ENCODE measurements at regions not wholly inside any gene's neighbourhood (a gene's known extent, or its start where the extent isn't known, plus 50 kb on each side); places are given as distances from the start of the nearest gene placed in this dataset.
A peak's percentile ranks its signal among the peaks of the same experiment; 100 is the strongest.
"Not testable (repeated sequence)": the region's sequence is repeated elsewhere in the genome, so short reads cannot be mapped to it uniquely, and the experiment has no call there.

DNA sequence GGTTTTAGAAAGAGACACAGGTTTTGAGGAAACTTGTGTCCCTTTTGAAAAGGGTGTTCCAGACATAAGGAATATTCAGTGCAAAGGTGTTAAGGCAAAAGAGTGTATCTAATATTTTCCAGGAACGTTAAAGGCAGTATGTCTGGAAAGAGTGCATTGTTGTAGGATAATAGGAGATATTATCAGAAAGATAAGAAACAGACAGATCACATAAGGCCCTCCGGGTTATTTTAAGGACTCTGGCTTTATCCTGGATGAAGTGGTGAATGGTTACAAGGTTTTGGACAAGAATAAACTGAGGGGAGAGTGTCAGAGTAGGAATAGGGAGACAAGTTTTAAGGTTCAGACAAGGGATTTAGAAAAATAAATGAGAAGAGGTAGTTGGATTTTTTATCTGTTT lies 493.7 kb upstream of the GRM7 start:
- Mint-ChIP-seq H3K27me3 (no peaks in the 10 kb centered on the region), H3K27ac (no peak overlapping the region), H3K9me3 (peaks cover 11 to 26% of the 10 kb centered on the region in 2 donors), H3K4me3 (no peak overlapping the region), H3K4me1 (no peaks in the 10 kb centered on the region)
- ATAC-seq, result no peak
- DNase-seq, result no peak

DNA sequence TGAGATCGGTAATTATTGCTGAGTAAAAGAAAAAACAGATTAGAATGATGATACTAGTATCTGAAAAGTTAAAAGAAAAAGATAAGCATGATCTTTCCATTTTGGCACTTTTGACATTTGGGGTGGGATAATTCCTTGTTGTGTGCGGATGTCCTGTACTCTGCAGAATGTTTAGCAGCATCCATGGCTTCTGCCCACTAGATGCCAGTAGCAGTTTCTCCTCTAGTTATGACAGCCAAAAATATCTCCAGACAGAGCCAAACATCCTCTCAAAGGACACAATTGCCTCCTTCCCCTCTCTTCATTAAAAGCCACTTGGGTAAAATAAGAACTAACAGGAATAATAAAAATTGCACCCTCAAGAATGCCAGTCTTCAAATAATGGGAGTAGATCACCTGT lies 468.8 kb upstream of the GRM7 start:
- no peaks in the 10 kb centered on the region for H3K27me3 Mint-ChIP-seq
- no peaks in the 10 kb centered on the region for H3K4me1 Mint-ChIP-seq
- no peak overlapping the region for H3K4me3 Mint-ChIP-seq
- H3K27ac Mint-ChIP-seq, result no peak overlapping the region
- no peaks in the 10 kb centered on the region for H3K9me3 Mint-ChIP-seq
- no peak for ATAC-seq
- no peak for DNase-seq

DNA sequence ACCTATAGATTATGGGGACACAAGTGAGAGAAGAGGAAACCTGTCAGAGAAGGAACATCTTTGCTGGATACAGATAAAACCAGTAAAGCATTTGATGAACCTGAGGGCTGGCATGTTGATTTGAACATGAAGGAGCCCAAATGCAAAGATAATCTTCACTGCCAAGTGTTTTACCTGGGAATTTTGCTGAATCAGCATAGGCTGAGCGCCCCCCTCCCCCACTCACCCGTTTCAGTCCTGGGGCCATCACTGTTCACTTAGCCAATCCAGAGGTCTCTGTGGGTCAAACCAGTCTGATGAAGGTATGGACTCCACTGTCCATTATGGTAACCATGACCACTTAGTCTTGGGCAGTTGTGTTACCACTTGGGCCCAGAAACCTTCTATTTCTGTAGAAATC lies 466.0 kb upstream of the GRM7 start:
- no peaks in the 10 kb centered on the region for H3K9me3 Mint-ChIP-seq
- no peak overlapping the region for H3K27ac Mint-ChIP-seq
- H3K4me3 Mint-ChIP-seq, result no peak overlapping the region
- DNase-seq (no peak), ATAC-seq (no peak)
- H3K27me3 Mint-ChIP-seq, result no peaks in the 10 kb centered on the region
- no peaks in the 10 kb centered on the region for H3K4me1 Mint-ChIP-seq

DNA sequence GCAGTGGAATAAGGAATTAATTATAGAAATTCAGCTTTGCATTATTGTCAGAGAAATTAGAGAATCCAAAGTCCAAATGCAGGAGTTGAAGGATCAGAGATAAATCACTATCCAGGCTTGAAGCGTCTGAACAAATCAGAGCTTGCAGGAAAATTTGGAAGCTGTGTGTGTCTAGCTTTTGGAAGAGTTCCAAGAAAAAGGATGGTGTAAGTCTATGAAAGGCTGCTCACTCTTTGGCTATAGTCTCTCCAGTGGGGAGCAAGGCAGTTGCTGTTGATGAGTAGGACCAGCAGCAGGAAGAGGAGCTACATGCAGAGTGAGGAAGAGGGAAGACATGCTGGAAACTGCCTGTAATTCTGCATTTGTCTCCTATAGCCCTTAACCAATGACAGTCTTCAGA lies 464.3 kb upstream of the GRM7 start:
- Mint-ChIP-seq H3K4me3 (no peak overlapping the region), H3K27me3 (no peaks in the 10 kb centered on the region), H3K9me3 (no peaks in the 10 kb centered on the region), H3K27ac (no peak overlapping the region), H3K4me1 (no peaks in the 10 kb centered on the region)
- no peak for DNase-seq
- ATAC-seq, result no peak

DNA sequence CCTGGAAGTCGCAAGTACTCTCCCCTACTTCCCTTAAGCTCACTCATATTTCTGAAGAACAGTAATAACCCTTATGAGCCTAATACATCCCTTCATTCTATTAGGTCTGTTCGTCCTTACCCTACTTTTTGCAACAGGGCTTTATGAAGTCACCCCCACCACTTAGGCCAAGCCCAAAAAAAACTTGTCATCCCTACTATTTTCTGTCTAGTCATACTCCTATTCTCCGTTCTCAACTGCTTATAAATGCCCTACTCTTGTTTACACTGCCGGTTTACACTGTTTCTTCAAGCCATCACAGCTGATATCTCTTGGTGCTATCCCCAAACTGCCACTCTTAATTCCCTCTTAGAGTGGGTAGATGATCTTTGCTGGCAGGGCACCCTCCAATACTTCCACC lies 458.2 kb upstream of the GRM7 start:
- not testable (repeated sequence) for H3K27ac Mint-ChIP-seq, DNase-seq, H3K27me3 Mint-ChIP-seq, H3K4me3 Mint-ChIP-seq, ATAC-seq, H3K4me1 Mint-ChIP-seq
- H3K9me3 Mint-ChIP-seq, result peaks cover 4 to 12% of the 10 kb centered on the region in 2 donors

DNA sequence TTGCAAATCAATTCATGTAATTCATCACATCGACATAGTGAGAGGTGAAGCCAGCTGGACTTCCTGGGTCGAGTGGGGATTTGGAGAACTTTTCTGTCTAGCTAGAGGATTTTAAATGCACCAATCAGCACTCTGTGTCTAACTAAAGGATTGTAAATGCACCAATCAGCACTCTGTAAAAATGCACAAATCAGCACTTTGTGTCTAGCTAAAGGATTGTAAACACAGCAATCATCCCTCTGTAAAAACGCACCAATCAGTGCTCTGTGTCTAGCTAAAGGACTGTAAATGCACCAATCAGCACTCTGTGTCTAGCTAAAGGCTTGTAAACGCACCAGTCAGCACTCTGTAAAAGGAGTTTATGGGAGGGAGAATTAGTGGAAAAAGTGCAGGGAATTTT lies 454.0 kb upstream of the GRM7 start:
- not testable (repeated sequence) for H3K4me3 Mint-ChIP-seq, H3K27ac Mint-ChIP-seq, DNase-seq, ATAC-seq, H3K4me1 Mint-ChIP-seq, H3K27me3 Mint-ChIP-seq
- H3K9me3 Mint-ChIP-seq, result peaks cover 4 to 12% of the 10 kb centered on the region in 2 donors

DNA sequence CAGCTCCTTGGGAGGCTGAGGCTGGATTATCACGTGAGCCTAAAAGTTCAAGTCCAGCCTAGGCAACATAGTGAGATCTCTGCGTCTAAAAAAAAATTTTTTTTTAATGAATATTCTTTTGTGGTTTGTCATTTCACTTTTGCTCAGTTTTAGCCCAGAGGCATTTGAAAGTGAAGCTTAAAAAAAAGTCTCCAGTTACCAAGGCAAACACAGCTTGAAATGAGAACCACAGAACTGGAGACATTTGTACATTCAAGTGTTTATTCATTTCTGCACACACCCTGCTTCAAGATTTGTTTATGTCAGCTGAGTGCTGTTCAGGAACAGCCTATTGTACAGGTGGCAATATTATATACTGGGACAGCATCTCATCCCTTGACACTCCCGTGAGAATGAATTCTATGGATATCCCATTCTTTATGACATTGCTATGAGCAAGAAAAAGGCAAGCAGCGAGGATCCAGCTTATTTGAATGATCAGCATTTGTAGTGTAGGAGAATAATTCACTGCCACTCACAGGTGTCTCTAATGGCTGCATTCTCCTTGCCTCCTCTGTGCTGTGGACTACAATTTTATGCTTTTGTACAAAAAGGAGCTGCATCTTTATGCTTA lies 444.8 kb upstream of the GRM7 start:
- no peak for DNase-seq
- H3K9me3 Mint-ChIP-seq, result peaks cover 0 to 4% of the 10 kb centered on the region in 2 donors
- no peaks in the 10 kb centered on the region for H3K4me1 Mint-ChIP-seq
- H3K4me3 Mint-ChIP-seq, result no peak overlapping the region
- ATAC-seq, result no peak
- H3K27ac Mint-ChIP-seq, result no peak overlapping the region
- H3K27me3 Mint-ChIP-seq, result no peaks in the 10 kb centered on the region

DNA sequence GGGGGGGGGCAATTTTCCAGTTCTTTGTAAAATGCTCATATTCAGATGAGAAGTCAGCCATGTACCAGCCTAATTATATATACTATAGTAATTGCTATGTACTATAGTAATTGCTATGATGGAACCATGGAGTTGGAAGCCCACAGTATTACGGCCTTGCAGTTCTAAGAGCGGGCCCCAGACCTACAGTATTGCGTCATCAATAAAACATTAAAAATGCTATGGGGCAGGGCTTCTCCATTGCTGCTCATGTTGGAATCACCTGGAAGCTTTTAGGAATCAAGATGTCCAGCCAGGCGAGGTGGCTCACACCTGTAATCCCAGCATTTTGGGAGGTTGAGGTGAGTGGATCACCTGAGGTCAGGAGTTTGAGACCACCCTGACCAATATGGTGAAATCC lies 443.7 kb upstream of the GRM7 start:
- no peak for ATAC-seq
- Mint-ChIP-seq H3K27me3 (no peaks in the 10 kb centered on the region), H3K9me3 (peaks cover 0 to 4% of the 10 kb centered on the region in 2 donors), H3K4me1 (no peaks in the 10 kb centered on the region), H3K4me3 (no peak overlapping the region), H3K27ac (no peak overlapping the region)
- DNase-seq, result no peak

DNA sequence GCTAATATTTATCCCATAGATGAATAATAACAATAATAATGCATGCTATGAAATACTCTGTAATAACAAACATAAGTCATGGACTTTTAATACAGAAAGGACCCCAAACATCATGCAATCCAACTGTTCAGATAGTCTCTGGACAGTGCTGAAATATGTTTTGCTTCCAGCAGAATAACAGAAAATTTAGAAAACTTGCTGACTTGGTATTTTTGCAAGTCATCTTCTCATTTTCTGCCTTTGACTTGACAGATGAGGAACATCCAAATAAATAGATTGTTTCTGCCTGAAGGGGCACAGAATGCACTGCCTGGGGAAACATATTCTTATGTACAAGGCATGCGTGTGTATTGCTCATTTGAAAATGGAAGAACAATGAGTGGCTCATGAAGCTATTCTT lies 442.4 kb upstream of the GRM7 start:
- no peak for ATAC-seq
- Mint-ChIP-seq H3K27me3 (no peaks in the 10 kb centered on the region), H3K4me1 (no peaks in the 10 kb centered on the region), H3K4me3 (no peak overlapping the region), H3K9me3 (peaks cover 4 to 7% of the 10 kb centered on the region in 2 donors), H3K27ac (no peak overlapping the region)
- DNase-seq, result no peak

DNA sequence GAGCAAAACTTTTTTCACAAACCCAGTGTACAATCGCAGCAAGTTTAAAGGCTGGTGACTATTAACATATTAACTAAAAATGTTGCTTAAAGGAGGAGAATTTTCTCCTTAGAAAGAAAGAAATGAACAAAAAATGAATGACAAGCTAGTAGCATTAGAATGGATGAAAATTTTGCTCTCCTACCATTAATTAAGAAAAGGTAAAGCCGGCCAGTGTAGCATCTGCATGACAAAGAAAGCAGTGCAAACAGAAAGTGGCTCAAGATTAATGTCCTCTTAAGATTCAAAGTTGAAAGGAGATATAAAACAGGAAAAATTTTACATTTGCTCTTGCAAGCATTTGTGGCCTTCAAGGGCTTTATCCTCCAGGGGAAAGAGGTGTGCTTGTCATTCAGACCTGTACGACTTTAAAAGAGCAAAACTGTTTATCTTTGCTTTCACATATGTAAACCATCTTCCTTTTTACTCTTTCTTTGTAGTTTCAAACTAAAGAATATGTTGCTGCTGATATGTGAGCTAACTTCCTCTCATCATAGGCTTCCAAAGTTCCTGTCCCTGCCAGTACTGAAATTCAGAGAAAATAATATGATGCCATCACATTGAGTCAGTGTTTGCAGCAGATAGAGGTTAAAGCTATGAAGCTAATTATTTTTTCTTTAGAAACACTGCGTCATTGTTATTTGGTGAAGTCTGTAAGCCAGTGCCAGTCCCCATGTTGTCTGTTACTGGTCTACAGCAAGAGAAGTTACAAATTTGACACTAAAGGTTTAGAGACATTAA lies 439.1 kb upstream of the GRM7 start:
- ATAC-seq, result no peak
- H3K9me3 Mint-ChIP-seq, result peaks cover 6 to 31% of the 10 kb centered on the region in 2 donors
- H3K4me3 Mint-ChIP-seq, result no peak overlapping the region
- no peaks in the 10 kb centered on the region for H3K27me3 Mint-ChIP-seq
- H3K4me1 Mint-ChIP-seq, result no peaks in the 10 kb centered on the region
- DNase-seq, result no peak
- H3K27ac Mint-ChIP-seq, result no peak overlapping the region

DNA sequence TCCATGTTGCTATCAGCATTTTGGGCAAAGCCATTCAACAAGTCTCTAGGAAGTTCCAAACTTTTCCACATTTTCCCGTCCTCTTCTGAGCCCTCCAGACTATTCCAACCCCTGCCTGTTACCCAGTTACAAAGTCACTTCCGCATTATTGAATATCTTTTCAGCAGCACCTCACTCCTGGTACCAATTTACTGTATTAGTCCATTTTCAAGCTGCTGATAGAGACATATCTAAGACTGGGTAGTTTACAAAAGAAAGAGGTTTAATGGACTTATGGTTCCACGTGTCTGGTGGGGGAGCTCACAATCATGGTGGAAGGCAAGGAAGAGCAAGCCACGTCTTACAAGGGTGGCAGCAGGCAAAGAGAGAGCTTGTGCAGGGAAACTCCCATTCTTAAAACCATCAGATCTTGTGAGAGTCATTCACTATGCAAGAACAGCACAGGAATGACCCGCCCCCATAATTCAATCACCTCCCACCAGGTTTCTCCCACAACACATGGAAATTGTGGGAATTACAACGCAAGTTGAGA lies 435.6 kb upstream of the GRM7 start:
- Mint-ChIP-seq H3K27me3 (no peaks in the 10 kb centered on the region), H3K4me1 (no peaks in the 10 kb centered on the region), H3K27ac (peak overlapping the region in 1 of 2 donors; percentile 28), H3K4me3 (no peak overlapping the region), H3K9me3 (peaks cover 6 to 38% of the 10 kb centered on the region in 2 donors)
- no peak for ATAC-seq
- DNase-seq, result no peak

DNA sequence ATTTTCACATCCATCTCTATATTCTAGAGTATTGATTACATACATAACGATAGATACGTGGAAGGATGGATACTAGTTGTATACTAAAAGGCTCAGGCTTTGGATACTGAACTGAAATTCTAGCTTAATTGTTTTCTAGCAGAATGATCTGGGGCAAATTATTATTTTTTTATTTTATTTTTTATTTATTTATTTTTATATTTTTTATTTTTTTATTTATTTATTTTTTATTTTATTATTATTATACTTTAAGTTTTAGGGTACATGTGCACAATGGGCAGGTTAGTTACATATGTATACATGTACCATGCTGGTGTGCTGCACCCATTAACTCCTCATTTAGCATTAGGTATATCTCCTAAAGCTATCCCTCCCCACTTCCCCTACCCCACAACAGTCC lies 432.6 kb upstream of the GRM7 start:
- not testable (repeated sequence) for ATAC-seq, H3K4me3 Mint-ChIP-seq, H3K4me1 Mint-ChIP-seq, DNase-seq, H3K27ac Mint-ChIP-seq, H3K27me3 Mint-ChIP-seq
- H3K9me3 Mint-ChIP-seq, result peaks cover 6 to 33% of the 10 kb centered on the region in 2 donors

DNA sequence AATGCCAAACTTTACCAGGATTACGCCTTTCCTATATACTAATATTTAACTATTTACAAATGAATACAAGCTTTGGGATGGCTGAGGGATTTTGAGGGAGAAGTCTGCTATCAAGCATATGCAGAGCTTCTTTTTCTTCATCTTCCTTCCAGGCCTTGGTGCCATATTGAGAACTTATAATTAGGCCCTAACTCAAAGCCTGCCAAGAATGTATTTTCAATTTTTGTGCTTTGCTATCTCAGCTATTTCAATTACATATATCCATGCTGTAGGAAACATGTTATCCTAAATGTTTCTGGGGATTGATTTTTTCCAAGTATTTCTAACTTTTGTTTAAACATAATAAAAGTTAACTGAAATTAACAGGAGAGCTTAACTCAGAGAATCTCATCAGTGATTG lies 425.0 kb upstream of the GRM7 start:
- Mint-ChIP-seq H3K27me3 (no peaks in the 10 kb centered on the region), H3K4me1 (no peaks in the 10 kb centered on the region)
- no peak for DNase-seq

DNA sequence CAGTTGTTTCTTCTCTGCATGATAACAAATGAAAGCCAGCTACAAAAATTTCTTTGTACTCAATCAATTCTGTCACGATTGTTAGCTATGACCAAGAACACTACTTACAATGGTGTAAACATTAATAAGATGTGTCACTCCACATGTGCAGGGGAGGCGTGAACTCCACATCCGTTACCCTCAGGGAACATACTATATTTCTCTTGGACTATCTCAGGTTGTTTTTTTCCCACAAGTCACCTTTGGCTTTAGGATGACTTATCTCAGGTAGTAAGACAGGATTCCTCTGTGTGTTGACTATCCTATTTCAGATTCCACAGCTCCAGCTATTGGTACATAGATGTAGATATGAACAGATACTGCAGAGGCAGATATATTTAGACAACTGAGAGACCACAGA lies 423.3 kb upstream of the GRM7 start:
- Mint-ChIP-seq H3K9me3 (peaks cover 0 to 10% of the 10 kb centered on the region in 2 donors), H3K27ac (no peak overlapping the region), H3K27me3 (no peaks in the 10 kb centered on the region), H3K4me1 (no peaks in the 10 kb centered on the region), H3K4me3 (no peak overlapping the region)
- ATAC-seq, result no peak
- DNase-seq, result no peak

More for the DNA sequence above, 425.0 kb upstream of the GRM7 start:
- Mint-ChIP-seq H3K4me3 (no peak overlapping the region), H3K9me3 (peaks cover 0 to 10% of the 10 kb centered on the region in 2 donors), H3K27ac (no peak overlapping the region)
- ATAC-seq, result no peak

DNA sequence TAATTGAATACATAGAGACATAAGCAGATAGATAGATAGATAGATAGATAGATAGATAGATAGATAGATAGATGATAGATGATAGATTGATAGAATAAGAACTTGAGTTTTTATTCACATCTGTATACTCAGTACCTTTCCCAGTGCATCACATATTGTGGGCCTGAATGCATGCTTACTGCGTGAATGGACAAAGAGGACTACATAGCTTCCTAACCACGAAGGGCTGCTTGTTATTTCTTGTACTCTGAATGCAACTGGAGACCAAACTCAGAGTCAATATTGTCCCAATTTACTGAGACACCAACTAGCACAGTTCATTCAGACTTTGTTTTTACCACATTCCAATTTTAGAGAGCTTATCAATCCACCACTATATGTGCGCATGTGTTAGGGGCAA lies 422.9 kb upstream of the GRM7 start:
- Mint-ChIP-seq H3K4me1 (no peaks in the 10 kb centered on the region), H3K4me3 (no peak overlapping the region), H3K9me3 (peaks cover 0 to 10% of the 10 kb centered on the region in 2 donors), H3K27me3 (no peaks in the 10 kb centered on the region), H3K27ac (no peak overlapping the region)
- ATAC-seq (no peak), DNase-seq (no peak)

DNA sequence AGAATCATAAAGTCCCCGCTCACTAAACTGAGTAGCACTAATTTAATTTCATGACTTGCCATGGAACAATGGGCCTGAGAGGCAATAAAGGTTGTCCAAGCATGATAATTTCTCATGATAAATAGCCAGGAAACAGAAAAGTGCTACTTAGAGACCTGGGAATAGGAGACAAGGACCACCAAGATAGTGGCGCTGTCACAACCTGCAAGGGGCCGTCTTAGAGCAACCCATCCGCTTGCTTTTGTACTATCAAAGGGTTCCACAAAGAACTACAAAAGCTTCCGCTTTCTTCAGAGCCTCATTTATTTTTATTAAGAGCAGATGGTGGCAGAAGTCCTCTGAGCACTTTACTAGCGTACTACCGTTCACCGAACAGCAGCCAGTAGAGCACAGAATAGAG lies 421.7 kb upstream of the GRM7 start:
- ATAC-seq, result no peak
- Mint-ChIP-seq H3K4me3 (no peak overlapping the region), H3K9me3 (peaks cover 0 to 10% of the 10 kb centered on the region in 2 donors), H3K4me1 (no peaks in the 10 kb centered on the region), H3K27ac (no peak overlapping the region), H3K27me3 (no peaks in the 10 kb centered on the region)
- no peak for DNase-seq
